ENCODE measurements at regions not wholly inside any gene's neighbourhood (a gene's known extent, or its start where the extent isn't known, plus 50 kb on each side); places are given as distances from the start of the nearest gene placed in this dataset.

DNA sequence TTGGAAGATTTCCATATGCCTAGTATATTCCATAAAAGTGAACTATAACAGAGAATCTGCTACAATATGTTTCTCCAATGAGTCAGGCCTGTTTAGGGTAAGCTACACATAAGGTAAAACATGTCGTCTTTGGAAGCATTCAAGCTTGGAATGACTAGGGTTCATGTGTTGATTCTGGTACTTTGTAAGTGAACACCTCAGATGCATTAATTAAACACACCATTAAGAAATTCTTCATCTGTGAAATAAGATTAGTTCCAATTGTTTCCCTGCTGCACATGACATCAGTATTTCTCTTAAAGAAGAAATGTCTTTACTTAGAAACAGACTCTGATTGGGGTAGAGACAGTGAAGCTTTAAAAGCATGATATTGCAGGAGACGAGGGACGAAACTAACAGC is 461.1 kb upstream of the NXPH2 start:
- TF ChIP-seq, protein P1, sequence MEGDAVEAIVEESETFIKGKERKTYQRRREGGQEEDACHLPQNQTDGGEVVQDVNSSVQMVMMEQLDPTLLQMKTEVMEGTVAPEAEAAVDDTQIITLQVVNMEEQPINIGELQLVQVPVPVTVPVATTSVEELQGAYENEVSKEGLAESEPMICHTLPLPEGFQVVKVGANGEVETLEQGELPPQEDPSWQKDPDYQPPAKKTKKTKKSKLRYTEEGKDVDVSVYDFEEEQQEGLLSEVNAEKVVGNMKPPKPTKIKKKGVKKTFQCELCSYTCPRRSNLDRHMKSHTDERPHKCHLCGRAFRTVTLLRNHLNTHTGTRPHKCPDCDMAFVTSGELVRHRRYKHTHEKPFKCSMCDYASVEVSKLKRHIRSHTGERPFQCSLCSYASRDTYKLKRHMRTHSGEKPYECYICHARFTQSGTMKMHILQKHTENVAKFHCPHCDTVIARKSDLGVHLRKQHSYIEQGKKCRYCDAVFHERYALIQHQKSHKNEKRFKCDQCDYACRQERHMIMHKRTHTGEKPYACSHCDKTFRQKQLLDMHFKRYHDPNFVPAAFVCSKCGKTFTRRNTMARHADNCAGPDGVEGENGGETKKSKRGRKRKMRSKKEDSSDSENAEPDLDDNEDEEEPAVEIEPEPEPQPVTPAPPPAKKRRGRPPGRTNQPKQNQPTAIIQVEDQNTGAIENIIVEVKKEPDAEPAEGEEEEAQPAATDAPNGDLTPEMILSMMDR (IDR thresholded peaks at IDR 0.05; ENCODE audit: borderline replicate concordance), result no peak
- no peaks in the 10 kb centered on the region for H3K27me3 ChIP-seq (ENCODE audit: low read depth)
- intact Hi-C loops (cut with micrococcal nuclease), result no loop called here
- no peak overlapping the region for H3K4me3 ChIP-seq
- no peak for DNase-seq
- H3K9me3 ChIP-seq (replicated peaks), result peaks cover 8% of the 10 kb centered on the region
- H3K4me1 ChIP-seq, result no peaks in the 10 kb centered on the region
- no peak overlapping the region for H3K27ac ChIP-seq (replicated peaks)
- H3K36me3 ChIP-seq, result no peaks in the 10 kb centered on the region

DNA sequence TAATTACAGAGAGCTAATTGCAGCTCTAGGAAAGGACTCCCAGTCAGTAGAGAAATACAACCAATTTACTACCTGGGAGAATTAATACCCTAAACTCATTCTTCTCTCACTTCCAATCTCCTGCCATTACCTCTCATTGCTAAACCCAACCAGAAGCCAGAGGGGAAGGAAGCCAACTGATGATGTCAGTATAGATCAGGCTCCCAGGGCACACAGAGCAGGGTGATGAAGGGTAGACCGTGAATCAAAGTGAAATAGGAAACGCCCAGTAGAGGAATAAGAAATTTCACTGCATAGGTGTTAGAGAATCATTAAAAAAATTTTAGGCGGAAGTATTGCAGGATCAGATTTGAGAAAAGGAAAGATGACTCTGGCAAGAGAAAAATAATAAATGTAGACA is 456.8 kb upstream of the NXPH2 start:
- Histone ChIP-seq H3K4me1 (no peaks in the 10 kb centered on the region), H3K9me3 (replicated peaks) (peaks cover 3% of the 10 kb centered on the region), H3K4me3 (no peak overlapping the region), H3K27me3 (ENCODE audit: low read depth) (no peaks in the 10 kb centered on the region), H3K27ac (replicated peaks) (no peak overlapping the region), H3K36me3 (no peaks in the 10 kb centered on the region)
- intact Hi-C loops (cut with micrococcal nuclease), result no loop called here
- TF ChIP-seq, protein P1 (IDR thresholded peaks at IDR 0.05; ENCODE audit: borderline replicate concordance), result no peak
- no peak for DNase-seq

- Histone ChIP-seq H3K27ac (replicated peaks) (no peak overlapping the region), H3K4me1 (no peaks in the 10 kb centered on the region), H3K9me3 (replicated peaks) (no peaks in the 10 kb centered on the region), H3K4me3 (no peak overlapping the region), H3K27me3 (ENCODE audit: low read depth) (no peaks in the 10 kb centered on the region), H3K36me3 (no peaks in the 10 kb centered on the region)
- intact Hi-C loops (cut with micrococcal nuclease), result no loop called here
- TF ChIP-seq, protein P1 (IDR thresholded peaks at IDR 0.05; ENCODE audit: borderline replicate concordance), result no peak
- DNase-seq, result no peak
Measured at GRCh38 chr2:139230881-139231280, 450.7 kb upstream of the NXPH2 start.

DNA sequence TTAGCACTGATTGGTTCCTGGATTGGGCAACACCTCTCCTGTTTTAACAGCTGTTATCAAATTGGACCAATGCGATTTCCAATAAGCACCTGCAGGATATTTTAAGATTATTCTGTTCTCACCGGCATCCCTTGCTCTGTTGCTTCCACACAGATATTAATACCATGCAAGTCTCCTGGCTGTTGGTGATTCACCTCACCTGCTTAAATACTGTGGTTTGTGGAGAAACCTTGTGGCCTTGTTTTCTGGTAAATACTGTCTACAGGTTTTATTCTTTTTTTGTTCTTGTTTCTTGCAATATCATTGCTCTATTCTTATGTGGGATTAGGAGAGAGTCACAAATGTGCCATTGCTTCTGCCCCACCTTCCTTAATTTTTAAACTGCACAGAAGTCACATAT is 448.1 kb upstream of the NXPH2 start:
- TF ChIP-seq, protein P1 (IDR thresholded peaks at IDR 0.05; ENCODE audit: borderline replicate concordance), result no peak
- Histone ChIP-seq H3K4me3 (no peak overlapping the region), H3K4me1 (no peaks in the 10 kb centered on the region), H3K27ac (replicated peaks) (no peak overlapping the region), H3K9me3 (replicated peaks) (no peaks in the 10 kb centered on the region), H3K36me3 (no peaks in the 10 kb centered on the region), H3K27me3 (ENCODE audit: low read depth) (no peaks in the 10 kb centered on the region)
- DNase-seq, result no peak
- intact Hi-C loops (cut with micrococcal nuclease), result no loop called here

DNA sequence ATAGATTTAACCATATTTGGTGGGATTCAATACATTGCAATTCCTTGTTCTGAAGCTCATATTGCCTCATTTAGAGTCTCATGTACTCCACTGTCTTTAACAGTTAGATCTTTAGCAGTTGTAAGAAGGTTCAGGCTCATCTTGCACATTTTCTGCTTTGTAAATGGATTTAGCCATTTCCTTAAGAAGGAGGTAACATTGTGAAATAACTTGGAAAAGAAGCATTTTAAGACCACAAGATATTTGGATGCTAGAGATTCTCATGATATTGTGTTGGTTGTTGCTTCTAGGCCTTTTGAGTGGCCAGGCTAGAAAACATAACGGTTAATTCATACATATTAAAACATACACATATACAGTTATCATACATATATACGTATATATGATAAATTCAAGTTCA is 445.8 kb upstream of the NXPH2 start:
- no peak overlapping the region for H3K4me3 ChIP-seq
- no peaks in the 10 kb centered on the region for H3K27me3 ChIP-seq (ENCODE audit: low read depth)
- intact Hi-C loops (cut with micrococcal nuclease), result no loop called here
- H3K36me3 ChIP-seq, result no peaks in the 10 kb centered on the region
- H3K4me1 ChIP-seq, result no peaks in the 10 kb centered on the region
- no peak for DNase-seq
- H3K27ac ChIP-seq (replicated peaks), result no peak overlapping the region
- no peaks in the 10 kb centered on the region for H3K9me3 ChIP-seq (replicated peaks)
- TF ChIP-seq, protein P1 (IDR thresholded peaks at IDR 0.05; ENCODE audit: borderline replicate concordance), result no peak

DNA sequence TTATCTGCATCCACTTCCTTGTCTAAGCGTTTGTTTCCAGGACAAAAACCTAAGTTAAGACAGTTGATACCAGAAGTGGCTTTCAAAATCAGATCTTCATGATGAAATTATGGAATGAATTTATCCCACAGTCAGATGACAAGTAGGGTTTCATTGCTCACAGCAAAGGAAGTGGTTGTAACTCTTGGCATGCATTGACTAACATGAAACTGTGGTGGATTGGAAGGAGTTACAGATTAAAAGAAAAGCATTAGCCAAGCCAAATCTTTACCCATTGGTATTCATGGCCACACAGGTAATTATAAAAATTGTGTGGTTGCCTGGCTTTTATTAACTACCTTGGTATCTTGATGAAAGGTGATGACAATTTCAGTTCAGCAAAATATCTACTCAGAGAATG is 438.0 kb upstream of the NXPH2 start:
- H3K27me3 ChIP-seq (ENCODE audit: low read depth), result no peaks in the 10 kb centered on the region
- H3K4me1 ChIP-seq, result no peaks in the 10 kb centered on the region
- TF ChIP-seq, protein P1 (IDR thresholded peaks at IDR 0.05; ENCODE audit: borderline replicate concordance), result no peak
- H3K9me3 ChIP-seq (replicated peaks), result no peaks in the 10 kb centered on the region
- no peak for DNase-seq
- intact Hi-C loops (cut with micrococcal nuclease), result no loop called here
- no peaks in the 10 kb centered on the region for H3K36me3 ChIP-seq
- no peak overlapping the region for H3K27ac ChIP-seq (replicated peaks)
- no peak overlapping the region for H3K4me3 ChIP-seq
